ENCODE measurements at regions not wholly inside any gene's neighbourhood (a gene's known extent, or its start where the extent isn't known, plus 50 kb on each side); places are given as distances from the start of the nearest gene placed in this dataset.

GRCh38 chr17:77693301-77693700 lies 265.2 kb upstream of the TNRC6C start (continued):
- no peak for TF ChIP-seq STAT6 (CRISPR knock-in tag; IDR thresholded peaks at IDR 0.05; ENCODE audit: borderline replicate concordance)
- TF ChIP-seq GPN1 (CRISPR knock-in tag; IDR thresholded peaks at IDR 0.05; ENCODE audit: borderline replicate concordance): no peak
- no peak for TF ChIP-seq ZBTB49 (CRISPR knock-in tag; IDR thresholded peaks at IDR 0.05; ENCODE audit: borderline replicate concordance)
- no peak for TF ChIP-seq ZNF775 (CRISPR knock-in tag; IDR thresholded peaks at IDR 0.05; ENCODE audit: borderline replicate concordance)
- no peak for TF ChIP-seq ZNF205 (CRISPR knock-in tag; IDR thresholded peaks at IDR 0.05)

GRCh38 chr17:77693776-77694175 lies 264.7 kb upstream of the TNRC6C start:
- Histone ChIP-seq H3K4me3 (replicated peaks in 1 of 3; ENCODE audit: insufficient read depth in 1 of 3, low read depth in 2 of 3, low read length in 3 of 3) (no peak overlapping the region), H3K4me1 (ENCODE audit: insufficient read depth, low read length) (no peaks in the 10 kb centered on the region), H3K79me2 (ENCODE audit: insufficient read depth, low read length) (no peaks in the 10 kb centered on the region), H3K27me3 (ENCODE audit: control insufficient read depth in 1 of 2, insufficient read depth in 2 of 2, low read length in 2 of 2) (peaks cover 27 to 90% of the 10 kb centered on the region in 2 experiments), H3K9me3 (ENCODE audit: low read length) (no peaks in the 10 kb centered on the region), H3K27ac (ENCODE audit: extremely low read length, insufficient read depth, low read length) (no peak overlapping the region), H3K36me3 (replicated peaks in 1 of 2; ENCODE audit: control insufficient read depth in 1 of 2, insufficient read depth in 2 of 2, low read length in 2 of 2) (no peaks in the 10 kb centered on the region), H3K4me2 (ENCODE audit: low read depth, low read length) (no peak overlapping the region), H4K20me1 (ENCODE audit: insufficient read depth, low read length) (no peaks in the 10 kb centered on the region), H2AFZ (ENCODE audit: low read length) (no peak overlapping the region), H3K9ac (ENCODE audit: insufficient read depth, low read depth, low read length) (no peak overlapping the region)
- CTCF ChIA-PET (ENCODE audit: low intra/inter-chr PET ratio, low total read pairs): no interaction called here
- ATAC-seq (no peak), FAIRE-seq (no peak), DNase-seq (ENCODE audit: low spot score) (no peak)
- POLR2A ChIA-PET: no interaction called here
- WGBS (ENCODE audit: low lambda C conversion rate): under 1% methylated on average over 7 of the region's 7 CpGs
- intact Hi-C loops (cut with micrococcal nuclease; ENCODE audit: unreplicated experiment): no loop called here
- no TSS peak for BruUV-seq (replicated peaks)
- in situ Hi-C loops (cut with HindIII; ENCODE audit: extremely low pct_ligation_motif_present, low pct_unique_long_range_greater_than_20kb): no loop called here
- TF ChIP-seq ZNF350 (CRISPR knock-in tag; IDR thresholded peaks at IDR 0.05; ENCODE audit: borderline replicate concordance, low read depth): no peak
- TF ChIP-seq ZNF264 (CRISPR knock-in tag; IDR thresholded peaks at IDR 0.05): no peak
- TF ChIP-seq ZNF747 (CRISPR knock-in tag; IDR thresholded peaks at IDR 0.05; ENCODE audit: borderline replicate concordance): no peak
- no peak for TF ChIP-seq MZF1 (CRISPR knock-in tag; IDR thresholded peaks at IDR 0.05; ENCODE audit: borderline replicate concordance)
- TF ChIP-seq KDM2A (CRISPR knock-in tag; IDR thresholded peaks at IDR 0.05; ENCODE audit: borderline replicate concordance, low read depth): no peak
- TF ChIP-seq SP5 (CRISPR knock-in tag; IDR thresholded peaks at IDR 0.05; ENCODE audit: borderline replicate concordance, low read depth): no peak
- TF ChIP-seq MBNL3 (CRISPR knock-in tag; conservative IDR thresholded peaks at IDR 0.05): no peak
- TF ChIP-seq NR2F2 (IDR thresholded peaks at IDR 0.05; ENCODE audit: borderline replicate concordance, low read depth): no peak
- no peak for TF ChIP-seq GTF3A (CRISPR knock-in tag; conservative IDR thresholded peaks at IDR 0.05)
- TF ChIP-seq ZNF660 (CRISPR knock-in tag; IDR thresholded peaks at IDR 0.05; ENCODE audit: borderline replicate concordance, low read depth): no peak
- no peak for TF ChIP-seq PHF21A (CRISPR knock-in tag; IDR thresholded peaks at IDR 0.05)
- no peak for TF ChIP-seq ZNF333 (CRISPR knock-in tag; IDR thresholded peaks at IDR 0.05; ENCODE audit: borderline replicate concordance)
- TF ChIP-seq ZNF432 (CRISPR knock-in tag; IDR thresholded peaks at IDR 0.05; ENCODE audit: borderline replicate concordance): no peak
- TF ChIP-seq ZNF576 (CRISPR knock-in tag; IDR thresholded peaks at IDR 0.05): no peak
- no peak for TF ChIP-seq FOXK2 (IDR thresholded peaks at IDR 0.05)
- no peak for TF ChIP-seq POLR2A (IDR thresholded peaks at IDR 0.05; ENCODE audit: insufficient read depth in 1 of 2, low read depth in 2 of 2, low read length in 2 of 2)
- TF ChIP-seq DPF2 (CRISPR knock-in tag; IDR thresholded peaks at IDR 0.05; ENCODE audit: borderline replicate concordance, low read depth): no peak

Data from HepG2 (cell line).